ENCODE measurements at regions not wholly inside any gene's neighbourhood (a gene's known extent, or its start where the extent isn't known, plus 50 kb on each side); places are given as distances from the start of the nearest gene placed in this dataset.
A peak's percentile ranks its signal among the peaks of the same experiment; 100 is the strongest.
"Not testable (repeated sequence)": the region's sequence is repeated elsewhere in the genome, so short reads cannot be mapped to it uniquely, and the experiment has no call there.

GRCh38 chr1:102821707-102822106 lies 286.6 kb downstream of the COL11A1 start:
- no peak for DNase-seq (ENCODE audit: low read depth)
- no peak overlapping the region for H3K4me3 ChIP-seq (ENCODE audit: low read depth, low read length)
- in situ Hi-C loops (cut with HindIII; ENCODE audit: low sequenced_read_pairs): no loop called here
- no peak for TF ChIP-seq CTCF (IDR thresholded peaks at IDR 0.05; ENCODE audit: low read depth, low read length, missing control alignments)

- TF ChIP-seq CTCF (IDR thresholded peaks at IDR 0.05; ENCODE audit: low read depth, low read length, missing control alignments): no peak
- in situ Hi-C loops (cut with HindIII; ENCODE audit: low sequenced_read_pairs): no loop called here
These were observed 307.9 kb downstream of the COL11A1 start for GRCh38 chr1:102800406-102800805.

GRCh38 chr1:102799496-102799895 lies 308.8 kb downstream of the COL11A1 start:
- H3K4me3 ChIP-seq (ENCODE audit: low read depth, low read length): no peak overlapping the region
- no peak for DNase-seq (ENCODE audit: low read depth)
- in situ Hi-C loops (cut with HindIII; ENCODE audit: low sequenced_read_pairs): no loop called here
- TF ChIP-seq CTCF (IDR thresholded peaks at IDR 0.05; ENCODE audit: low read depth, low read length, missing control alignments): no peak

More at GRCh38 chr1:102800406-102800805, 307.9 kb downstream of the COL11A1 start:
- no peak overlapping the region for H3K4me3 ChIP-seq (ENCODE audit: low read depth, low read length)
- DNase-seq (ENCODE audit: low read depth): no peak

- no peak for DNase-seq (ENCODE audit: low read depth)
- TF ChIP-seq CTCF (IDR thresholded peaks at IDR 0.05; ENCODE audit: low read depth, low read length, missing control alignments): no peak
- in situ Hi-C loops (cut with HindIII; ENCODE audit: low sequenced_read_pairs): no loop called here
- no peak overlapping the region for H3K4me3 ChIP-seq (ENCODE audit: low read depth, low read length)
These were observed 309.6 kb downstream of the COL11A1 start for GRCh38 chr1:102798718-102799117.

GRCh38 chr1:102796429-102796828 lies 311.9 kb downstream of the COL11A1 start:
- H3K4me3 ChIP-seq (ENCODE audit: low read depth, low read length): no peak overlapping the region
- in situ Hi-C loops (cut with HindIII; ENCODE audit: low sequenced_read_pairs): no loop called here
- TF ChIP-seq CTCF (IDR thresholded peaks at IDR 0.05; ENCODE audit: low read depth, low read length, missing control alignments): no peak
- no peak for DNase-seq (ENCODE audit: low read depth)

GRCh38 chr1:102790997-102791396 lies 317.3 kb downstream of the COL11A1 start:
- TF ChIP-seq CTCF (IDR thresholded peaks at IDR 0.05; ENCODE audit: low read depth, low read length, missing control alignments): peak; percentile 31
- no peak overlapping the region for H3K4me3 ChIP-seq (ENCODE audit: low read depth, low read length)
- peak; percentile 2 for DNase-seq (ENCODE audit: low read depth)
- in situ Hi-C loops (cut with HindIII; ENCODE audit: low sequenced_read_pairs): no loop called here

- H3K4me3 ChIP-seq (ENCODE audit: low read depth, low read length); DNase-seq (ENCODE audit: low read depth); in situ Hi-C loops (cut with HindIII; ENCODE audit: low sequenced_read_pairs): not testable (repeated sequence)
These were observed 318.4 kb downstream of the COL11A1 start for GRCh38 chr1:102789951-102790350.

All from astrocyte of the cerebellum (primary cell).